ENCODE measurements at regions not wholly inside any gene's neighbourhood (a gene's known extent, or its start where the extent isn't known, plus 50 kb on each side); places are given as distances from the start of the nearest gene placed in this dataset.
"Not testable (repeated sequence)": the region's sequence is repeated elsewhere in the genome, so short reads cannot be mapped to it uniquely, and the experiment has no call there.

DNA sequence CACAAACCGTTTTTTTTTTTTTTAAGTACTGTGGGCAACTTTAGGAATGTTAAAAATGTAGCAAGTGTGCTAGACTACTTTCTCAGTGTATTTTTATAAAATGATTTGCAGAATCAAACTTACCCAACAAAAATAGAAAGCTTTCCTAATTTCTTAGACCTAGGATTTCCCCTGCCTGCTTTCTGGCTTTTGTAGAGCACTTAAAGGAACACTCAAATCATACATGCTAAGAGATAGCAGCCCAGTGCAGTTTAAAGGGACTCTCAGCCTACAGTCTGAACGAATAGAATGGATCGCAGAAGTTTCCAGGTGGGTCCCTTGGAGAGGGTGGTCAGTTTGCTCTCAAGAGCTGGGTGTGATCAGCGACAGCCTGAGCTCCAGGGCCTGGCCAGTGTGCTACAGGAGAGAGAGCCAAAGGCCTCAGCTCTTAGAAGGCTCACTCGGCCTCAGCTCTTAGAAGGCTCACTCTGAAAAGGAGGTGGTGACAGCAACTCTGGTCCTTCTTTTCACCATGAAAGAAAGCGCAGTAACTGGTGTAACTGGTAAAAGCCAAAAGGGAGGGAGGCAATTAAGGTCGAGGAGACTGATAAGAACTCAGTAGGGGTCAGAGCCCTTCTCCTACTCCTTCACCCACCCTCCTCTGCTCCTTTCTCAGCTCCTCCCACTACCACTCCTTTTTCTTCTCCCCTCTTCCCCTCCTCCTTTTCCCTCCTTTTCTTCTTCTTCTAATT lies 142.4 kb downstream of the ZFP64 start:
- DNase-seq = no peak

DNA sequence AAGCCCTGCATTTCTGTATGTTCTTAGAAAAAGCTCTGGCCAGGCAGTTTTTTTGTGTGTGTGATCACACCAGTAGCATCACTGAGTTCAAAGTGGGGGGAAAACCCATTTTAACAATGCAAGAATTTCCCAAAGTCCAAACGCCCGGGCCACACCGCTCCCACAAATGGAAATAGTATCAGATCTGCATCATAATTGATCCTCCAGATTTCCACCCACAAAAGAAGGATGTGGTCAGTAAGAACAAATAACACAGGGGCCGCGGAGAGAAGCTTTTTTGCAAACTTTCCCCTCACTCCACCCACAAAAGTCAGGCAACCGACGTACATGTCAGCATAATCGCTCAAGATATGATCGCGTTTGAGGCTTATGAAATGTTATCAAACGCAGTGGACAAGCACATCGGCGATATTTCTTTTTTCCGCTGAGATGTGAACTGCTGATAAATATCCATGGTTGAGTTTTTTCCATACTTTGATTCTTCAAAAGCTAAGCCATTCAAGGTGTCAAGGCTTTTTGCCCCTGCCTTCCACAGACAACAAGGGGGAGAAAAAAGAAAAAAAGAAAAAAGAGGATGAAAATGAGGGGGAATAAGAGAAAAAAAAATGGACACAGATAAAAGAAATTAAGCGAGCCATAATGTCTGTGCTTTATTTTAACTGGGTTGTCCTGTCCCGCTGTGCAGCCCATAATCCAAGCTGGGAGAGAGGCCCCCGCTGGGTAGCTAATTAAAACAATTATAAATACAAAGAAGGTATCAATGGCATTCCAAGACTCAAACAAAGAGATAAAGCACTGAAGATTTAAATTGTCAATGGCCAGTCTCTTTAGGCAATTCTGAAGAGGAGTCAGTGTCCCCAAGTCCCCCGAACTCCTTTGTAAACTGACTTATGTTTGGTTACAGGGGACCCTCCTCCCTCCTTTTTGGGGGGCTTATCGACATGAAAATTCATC lies 143.5 kb downstream of the ZFP64 start:
- peak; percentile 0 to 1 for DNase-seq

DNA sequence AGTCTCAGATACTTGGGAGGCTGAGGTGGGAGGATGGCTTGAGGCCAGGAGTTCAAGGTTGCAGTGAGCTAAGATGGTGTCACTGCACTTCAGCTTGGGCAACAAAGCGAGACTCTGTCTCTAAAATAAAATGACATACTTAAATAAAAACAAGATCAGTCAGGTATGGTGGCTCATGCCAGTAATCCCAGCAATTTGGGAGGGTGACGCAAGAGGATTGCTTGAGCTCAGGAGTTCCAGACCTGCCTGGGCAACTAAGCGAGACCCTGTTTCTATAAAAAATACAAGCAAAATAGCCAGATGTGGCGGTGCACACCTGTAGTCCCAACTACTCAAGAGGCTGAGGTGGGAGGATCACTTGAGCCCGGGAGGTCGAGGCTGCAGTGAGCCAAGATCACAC lies 149.6 kb downstream of the ZFP64 start:
- DNase-seq = no peak

DNA sequence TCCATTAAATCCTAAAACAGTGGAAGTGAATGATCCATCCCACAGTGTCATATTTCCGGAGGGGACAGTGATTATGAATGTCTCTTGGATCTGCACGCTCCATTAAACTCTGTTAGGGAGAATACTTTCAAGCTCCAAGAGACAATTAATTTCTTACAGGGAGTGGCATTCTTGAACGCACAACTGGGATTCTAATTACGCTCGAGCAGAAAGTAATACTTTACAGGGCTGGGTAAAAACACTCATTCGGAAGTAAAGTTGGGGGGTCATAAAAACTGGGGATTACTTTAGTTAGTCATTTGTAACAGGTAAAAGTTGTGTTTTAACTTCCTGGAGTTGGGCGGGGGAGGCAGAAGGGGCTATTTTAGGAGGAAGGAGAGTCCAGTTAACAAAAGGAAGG lies 151.8 kb downstream of the ZFP64 start:
- no peak for DNase-seq

DNA sequence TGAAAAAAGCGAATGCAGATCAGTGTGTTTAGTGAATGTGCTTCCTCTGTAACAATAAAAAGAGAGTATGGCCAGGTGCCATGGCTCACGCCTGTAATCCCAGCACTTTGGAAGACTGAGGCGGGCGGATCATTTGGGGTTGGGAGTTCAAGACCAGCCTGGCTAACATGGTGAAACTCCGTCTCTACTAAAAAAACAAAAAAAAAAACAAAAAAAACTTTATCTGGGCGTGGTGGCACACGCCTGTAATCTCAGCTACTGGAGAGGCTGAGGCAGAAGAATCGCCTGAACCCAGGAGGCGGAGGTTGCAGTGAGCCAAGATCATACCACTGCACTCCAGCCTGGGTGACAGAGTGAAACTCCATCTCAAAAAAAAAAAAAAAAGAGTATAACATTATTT lies 152.9 kb downstream of the ZFP64 start:
- DNase-seq = not testable (repeated sequence)

DNA sequence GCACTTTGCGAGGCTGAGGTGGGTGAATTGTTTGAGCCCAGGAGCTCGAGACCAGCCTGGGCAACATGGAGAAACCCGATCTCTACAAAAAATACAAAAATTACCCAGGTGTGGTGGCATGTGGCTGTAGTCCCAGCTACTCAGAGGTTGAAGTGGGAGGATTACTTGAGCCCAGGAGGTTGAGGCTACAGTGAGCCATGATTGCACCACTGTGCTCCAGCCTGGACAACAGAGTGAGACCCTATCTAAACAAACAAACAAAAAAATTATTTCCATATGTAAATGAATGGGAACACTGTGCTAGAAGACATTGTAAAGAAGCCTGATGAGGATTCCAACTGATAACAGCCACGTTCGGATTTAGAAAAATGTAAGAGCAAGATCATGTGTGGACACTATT lies 154.2 kb downstream of the ZFP64 start:
- no peak for DNase-seq

DNA sequence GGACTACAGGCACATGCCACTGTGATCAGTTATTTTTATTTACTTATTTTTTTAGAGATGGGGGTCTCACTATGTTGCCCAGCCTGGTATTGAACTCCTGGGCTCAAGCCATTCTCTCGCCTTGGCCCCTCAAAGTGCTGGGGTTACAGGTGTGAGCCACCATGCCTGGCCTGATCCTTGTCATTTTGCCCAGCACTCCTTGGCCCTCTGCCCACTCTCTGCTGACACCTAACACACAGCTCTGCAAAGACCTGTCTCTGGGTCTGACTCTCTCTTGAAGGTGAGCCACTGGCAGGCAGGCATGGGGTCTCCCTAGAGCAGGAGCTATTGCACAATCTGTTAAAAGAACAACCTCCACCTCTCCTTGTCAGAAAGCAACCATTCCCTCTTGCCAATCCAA lies 155.6 kb downstream of the ZFP64 start:
- no peak for DNase-seq

DNA sequence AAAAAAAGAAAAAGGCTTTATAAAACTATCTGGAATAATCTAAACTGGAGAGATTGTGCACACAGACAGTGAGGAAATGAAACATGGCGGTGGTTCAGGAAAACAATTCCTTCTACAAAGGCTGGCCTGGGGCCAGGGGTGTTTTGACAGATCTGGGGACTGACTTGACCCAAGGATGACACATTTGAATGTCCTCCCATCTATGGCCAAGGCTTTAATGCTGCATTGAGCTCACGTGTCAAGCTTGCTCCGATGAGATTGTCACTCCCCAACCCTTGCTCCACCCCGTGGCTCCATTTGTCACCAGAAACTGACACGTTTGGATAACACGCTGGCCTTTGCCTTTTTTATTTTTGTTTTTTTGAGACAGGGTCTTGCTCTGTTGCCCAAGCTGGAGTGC lies 156.1 kb downstream of the ZFP64 start:
- no peak for DNase-seq

DNA sequence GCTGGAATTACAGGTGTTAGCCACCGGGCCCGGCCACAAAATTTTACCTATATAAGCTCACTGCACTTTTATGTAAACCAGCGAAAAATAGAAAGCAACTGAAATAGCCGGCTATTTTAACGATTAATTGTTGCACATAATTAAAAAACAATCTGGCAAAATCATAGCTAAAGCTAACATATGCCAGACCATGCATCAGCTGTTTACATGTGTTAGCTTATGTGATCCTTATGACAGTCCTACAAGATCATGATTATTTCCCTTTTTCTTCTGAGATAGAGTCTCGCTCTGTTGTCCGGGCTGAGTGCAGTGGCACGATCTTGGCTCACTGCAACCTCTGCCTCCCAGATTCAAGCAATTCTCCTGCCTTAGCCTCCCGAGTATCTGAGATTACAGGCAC lies 157.0 kb downstream of the ZFP64 start:
- no peak for DNase-seq

DNA sequence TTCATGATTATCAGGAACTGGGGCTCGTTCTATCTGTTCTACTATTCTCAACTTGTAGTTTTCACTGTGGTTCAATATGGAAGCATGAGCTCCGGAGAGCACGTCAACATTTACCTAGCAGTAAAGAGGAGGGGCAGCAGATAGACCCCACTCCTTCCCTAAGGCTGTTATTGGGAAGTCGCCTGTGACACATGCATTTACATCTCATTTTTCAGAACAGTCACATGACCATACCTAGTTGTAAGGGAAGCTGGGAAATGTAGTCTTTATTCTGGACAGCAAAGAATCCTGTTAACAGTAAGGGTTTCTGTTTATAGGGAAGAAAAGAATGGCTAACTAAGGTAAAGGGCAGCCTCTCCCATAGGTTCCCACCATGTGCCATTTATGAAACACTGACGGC lies 158.3 kb downstream of the ZFP64 start:
- no peak for DNase-seq

DNA sequence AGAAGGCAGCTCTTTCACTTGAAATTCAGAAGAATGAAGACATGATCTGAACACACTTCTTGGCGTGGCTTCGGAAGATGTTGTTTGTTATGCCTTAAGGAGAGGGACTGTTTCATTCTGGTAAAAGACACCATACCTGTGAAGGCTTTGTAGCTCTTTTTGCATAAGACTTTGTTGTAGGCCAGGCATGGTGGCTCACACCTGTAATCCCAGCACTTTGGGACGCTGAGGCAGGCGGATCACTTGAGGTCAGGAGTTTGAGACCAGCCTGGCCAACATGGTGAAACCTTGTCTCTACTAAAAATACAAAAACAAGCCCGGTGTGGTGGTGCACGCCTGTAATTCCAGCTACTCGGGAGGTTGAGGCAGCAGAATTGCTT lies 159.3 kb downstream of the ZFP64 start:
- not testable (repeated sequence) for DNase-seq

DNA sequence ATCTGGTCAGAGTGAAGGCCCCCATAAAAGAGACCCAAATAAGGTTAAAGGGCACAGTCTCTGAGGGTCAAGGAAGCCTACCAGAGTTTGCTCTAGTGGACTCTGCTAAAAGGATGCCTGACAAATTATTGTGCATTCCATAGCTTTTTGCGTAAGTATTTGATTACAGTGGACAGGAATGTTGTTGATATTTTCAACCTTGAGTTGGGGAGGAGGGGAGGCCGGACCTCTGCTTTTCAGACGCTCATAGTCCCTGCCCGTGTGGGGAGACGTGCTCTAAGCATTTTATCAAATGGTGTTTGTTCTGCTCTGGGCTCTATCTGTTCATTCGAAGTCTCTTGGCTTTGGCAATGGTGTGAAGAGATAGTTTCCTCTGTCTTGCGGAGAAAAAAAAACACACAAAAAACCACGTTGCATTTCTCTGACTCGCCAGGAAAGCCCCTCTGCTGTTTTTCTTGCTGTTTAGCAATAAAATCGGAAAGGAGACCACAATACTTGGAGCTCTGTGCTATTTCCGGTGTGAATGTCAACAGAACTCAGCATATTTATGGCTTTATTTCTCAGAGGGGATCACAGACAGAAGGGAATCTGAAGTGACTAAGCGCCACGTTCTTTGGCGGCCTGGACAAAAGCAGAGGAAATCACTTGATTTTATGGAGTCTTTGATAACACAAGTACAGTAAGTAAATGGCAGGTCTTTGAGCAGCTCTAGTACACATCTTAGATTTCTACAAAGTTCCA lies 159.8 kb downstream of the ZFP64 start:
- no peak for DNase-seq

DNA sequence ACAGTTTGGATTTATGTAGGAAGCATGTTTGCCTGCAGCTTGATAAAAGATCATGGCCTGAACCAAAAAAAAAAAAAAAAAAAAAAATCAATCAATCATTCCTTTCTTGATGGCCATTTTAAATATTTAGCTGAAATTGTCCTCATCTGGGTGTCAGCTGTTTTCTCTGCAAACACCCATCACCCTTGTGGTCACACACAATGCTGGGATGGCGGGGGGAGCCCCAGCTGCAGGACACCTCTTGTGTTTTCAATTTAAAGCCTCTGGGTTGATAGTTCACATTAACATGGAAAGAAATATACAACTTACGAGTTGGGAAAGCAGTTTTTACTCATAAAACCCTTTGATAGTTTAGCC lies 160.4 kb downstream of the ZFP64 start:
- no peak for DNase-seq

DNA sequence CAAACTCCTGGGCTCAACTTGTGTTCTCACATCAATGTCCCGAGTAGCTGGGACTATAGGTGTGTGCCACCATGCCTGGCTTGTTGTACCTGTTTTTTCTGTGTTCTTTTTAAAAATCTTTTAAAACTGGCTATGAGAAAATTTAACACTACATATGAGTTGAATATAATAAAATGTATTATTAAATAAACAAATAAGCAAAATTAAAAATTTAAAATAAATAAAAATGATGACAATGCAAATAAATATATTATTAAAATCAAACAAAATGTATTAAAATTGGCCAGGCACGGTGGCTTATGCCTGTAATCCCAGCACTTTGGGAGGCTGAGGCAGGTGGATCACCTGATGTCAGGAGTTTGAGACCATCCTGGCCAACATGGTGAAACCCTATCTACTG lies 162.4 kb downstream of the ZFP64 start:
- not testable (repeated sequence) for DNase-seq

DNA sequence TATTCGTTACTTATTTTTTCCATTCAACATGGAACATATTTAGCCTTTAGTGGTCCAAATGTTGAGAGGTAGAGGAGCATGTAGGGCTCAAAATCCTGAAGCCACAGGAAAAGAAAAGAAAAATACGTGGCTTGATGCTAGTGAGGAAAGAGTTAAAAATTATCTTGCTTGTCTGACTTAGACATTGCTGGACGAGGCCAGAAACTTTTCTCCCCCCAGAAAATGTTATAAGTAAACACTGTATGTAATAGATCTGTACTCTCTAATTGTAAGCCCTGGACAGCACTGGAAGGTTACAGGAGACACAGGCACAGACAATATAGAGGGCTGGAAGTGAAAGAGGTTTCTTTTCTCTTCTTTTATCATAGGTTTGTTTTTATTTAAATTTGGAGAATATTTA lies 165.6 kb downstream of the ZFP64 start:
- DNase-seq = no peak

DNA sequence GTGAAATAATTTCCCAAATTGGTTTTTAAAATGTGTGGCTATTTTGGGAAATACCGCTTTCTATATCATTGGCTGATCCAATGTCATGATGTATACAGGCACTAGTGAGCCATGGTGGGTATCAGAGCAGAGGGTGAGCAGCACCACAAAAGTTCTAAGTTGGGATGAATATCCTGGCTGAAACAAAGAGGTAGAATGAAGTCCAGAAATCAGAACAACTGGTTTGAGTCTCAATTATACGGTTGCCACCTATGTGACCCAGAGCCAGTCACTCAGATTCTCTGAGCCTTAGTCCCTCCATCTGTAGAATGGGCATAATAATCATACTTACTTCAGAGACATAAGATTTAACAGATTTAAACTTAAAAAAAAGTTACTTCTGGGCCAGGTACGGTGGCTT lies 172.3 kb downstream of the ZFP64 start:
- no peak for DNase-seq

DNA sequence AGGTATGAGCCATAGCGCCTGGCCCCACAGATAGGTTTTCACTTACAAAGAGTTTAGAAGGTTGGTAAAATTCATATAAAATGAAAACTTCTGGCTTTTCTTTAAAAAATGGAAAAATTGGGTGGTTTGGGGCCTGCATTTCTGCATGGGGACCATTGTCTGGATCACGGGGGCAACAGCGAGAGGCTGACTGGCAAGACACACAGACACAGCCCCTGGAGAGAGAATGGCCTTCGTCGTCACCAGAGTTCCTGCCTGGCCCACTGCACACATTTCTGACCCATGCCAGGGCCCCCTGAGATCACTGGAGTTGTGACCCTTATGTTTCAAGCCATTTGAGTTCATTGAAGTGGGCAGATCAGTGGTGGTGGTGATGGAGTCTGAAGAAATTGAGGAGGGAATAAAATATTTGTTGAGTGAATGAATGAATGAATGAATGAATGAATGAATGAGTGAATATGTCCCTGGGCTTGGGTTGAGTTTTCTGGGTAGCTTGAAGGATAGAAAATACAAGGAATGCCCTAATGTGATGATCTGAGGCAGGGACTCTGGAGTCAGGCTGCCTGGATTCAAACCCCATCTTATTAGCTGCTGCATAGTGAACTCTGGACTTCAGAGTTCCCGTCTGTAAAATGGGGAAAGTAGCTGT lies 173.8 kb downstream of the ZFP64 start:
- no peak for DNase-seq

DNA sequence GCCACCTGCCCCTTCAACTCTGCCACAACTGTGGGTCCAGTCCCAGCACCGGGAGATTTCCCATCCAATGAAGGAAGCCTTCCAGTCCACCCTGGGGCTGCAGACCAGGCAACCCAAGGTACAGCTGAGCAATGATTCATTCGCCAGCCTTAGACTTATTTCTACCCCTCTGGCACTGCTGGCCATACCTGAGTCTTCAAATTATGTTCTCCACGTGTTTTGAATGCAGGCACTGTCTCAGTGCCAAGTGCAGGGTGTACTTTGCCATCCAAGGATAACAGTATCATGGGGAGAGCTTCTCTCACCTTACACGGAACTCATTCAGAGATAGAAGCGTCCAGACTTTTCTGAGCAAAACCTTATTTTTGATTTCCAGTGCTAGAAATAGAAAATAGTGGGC lies 175.6 kb downstream of the ZFP64 start:
- DNase-seq = no peak

DNA sequence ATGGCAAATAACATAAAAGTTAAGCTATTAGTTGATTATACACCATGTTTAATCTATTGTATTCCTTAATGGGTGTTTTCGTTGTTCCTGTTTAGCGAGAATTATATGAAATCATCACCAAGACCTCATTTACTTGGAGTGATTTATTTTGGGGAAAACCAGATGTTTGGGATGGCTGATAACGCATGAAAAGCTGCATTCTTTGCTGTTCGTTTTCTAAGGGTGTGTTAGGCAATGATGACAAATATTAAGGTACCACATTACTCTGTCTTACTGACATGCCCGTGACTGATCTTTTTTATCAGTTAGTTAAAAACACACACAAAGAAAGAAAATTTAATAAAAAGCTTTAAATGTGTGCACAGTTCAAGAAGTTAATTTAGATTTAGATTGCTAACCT lies 176.4 kb downstream of the ZFP64 start:
- no peak for DNase-seq

DNA sequence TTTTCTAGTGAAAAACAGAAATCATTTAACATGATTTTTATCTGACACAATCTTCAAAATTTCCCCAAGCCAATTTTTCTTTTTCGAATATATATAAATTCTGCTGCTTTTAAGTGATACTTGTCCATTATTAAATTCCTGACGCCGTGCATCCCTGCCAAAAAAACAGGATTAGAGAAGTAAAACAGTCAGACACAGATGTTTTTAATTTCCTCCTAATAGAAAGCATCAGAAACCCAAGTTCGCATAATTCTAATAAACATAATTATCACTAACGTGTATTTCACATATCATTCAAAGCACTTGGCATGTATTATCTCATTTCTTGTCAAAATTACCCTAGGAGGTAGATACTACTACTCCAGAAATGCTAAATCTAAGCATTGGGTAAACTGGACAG lies 179.5 kb downstream of the ZFP64 start:
- no peak for DNase-seq

DNA sequence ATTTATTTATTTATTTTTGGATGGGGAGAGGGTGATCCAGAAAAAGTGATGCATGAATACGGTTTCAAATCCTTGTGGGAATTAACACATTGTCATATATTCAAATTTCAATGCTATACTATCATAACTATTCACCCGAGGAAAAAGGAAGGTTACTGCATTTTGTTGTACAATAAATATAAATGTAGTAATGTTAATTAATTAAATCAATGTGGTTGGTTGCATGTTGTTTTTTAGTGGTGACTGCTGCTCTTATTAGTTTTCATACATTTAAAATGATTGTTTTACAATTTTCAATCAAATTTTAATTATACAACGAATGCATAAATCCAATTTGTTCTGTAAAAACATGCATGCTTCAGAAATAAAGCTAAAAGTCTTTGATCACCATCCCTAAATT lies 180.5 kb downstream of the ZFP64 start:
- DNase-seq = no peak

DNA sequence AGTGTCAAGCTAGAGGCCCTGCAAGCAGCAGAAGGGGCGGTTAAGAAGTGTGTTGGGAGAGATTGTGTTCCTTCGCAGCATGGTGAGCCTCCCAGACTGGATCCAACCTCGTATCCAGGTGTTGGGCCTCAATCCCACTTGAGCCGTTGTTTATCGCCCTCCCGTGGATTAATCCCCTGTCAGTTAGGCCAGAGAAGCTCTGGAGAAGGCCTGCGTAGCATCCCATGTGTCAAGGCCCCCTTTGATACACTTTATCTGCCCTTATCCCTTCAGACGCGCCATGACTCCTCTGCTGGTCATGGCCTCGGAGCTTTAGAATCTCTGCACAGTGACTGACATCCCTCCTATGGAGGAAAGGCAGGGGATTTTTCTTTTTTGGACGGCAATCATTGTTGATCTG lies 181.0 kb downstream of the ZFP64 start:
- no peak for DNase-seq

DNA sequence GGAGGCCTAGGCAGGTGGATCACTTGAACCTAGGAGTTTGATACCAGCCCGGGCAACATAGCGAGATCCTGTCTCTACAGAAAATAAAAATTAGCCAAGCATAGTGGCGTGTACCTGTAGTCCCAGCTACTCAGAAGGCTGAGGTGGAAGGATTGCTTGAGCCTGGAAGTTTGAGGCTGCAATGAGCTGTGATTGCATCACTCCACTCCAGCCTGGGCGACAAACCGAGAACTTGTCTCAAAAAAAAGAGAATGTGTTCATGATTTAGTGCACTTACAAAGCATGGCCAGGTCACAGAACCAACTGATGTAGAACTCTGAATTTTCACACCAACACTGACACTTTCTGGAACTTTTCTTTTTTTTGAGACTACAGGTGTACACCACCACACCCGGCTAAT lies 182.7 kb downstream of the ZFP64 start:
- DNase-seq = no peak
